ENCODE measurements at regions not wholly inside any gene's neighbourhood (a gene's known extent, or its start where the extent isn't known, plus 50 kb on each side); places are given as distances from the start of the nearest gene placed in this dataset.

GRCh38 chr1:117678246-117678977, 72.6 kb downstream of the TENT5C start:
- no peak for FAIRE-seq
- no peak for DNase-seq (ENCODE audit: insufficient read length, low spot score)

DNA sequence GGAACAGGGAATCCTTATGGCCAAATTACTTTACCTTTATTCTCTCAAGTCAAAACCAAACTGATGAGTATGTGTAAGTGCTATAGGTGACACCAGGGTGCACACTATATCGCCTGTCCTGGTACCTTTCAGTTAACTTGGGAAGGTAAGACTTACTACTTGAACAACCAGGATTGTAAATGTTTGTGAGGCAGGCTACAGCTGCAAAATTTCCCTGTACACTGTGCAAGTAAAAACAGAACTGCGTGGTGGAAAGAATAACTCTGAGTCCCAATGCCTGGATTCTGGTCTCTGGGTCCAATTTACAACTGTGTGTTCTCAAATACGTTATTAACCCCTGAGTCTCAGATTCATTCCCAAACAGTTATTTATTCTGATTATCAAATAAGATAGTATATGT, 73.5 kb downstream of the TENT5C start:
- DNase-seq (ENCODE audit: insufficient read length, low spot score) (no peak), FAIRE-seq (no peak)

- FAIRE-seq (no peak), DNase-seq (ENCODE audit: insufficient read length, low spot score) (no peak)
Observed at GRCh38 chr1:117679868-117680267, 74.0 kb downstream of the TENT5C start.

GRCh38 chr1:117680316-117681002, 74.6 kb downstream of the TENT5C start:
- FAIRE-seq (no peak), DNase-seq (ENCODE audit: insufficient read length, low spot score) (no peak)

- FAIRE-seq = no peak
- DNase-seq (ENCODE audit: insufficient read length, low spot score) = no peak
Observed at GRCh38 chr1:117681093-117681900, 75.4 kb downstream of the TENT5C start.

GRCh38 chr1:117681901-117682250, 76.0 kb downstream of the TENT5C start:
- DNase-seq (ENCODE audit: insufficient read length, low spot score) (no peak), FAIRE-seq (no peak)

- FAIRE-seq (no peak), DNase-seq (ENCODE audit: insufficient read length, low spot score) (no peak)
Observed at GRCh38 chr1:117682372-117682771, 76.5 kb downstream of the TENT5C start.

- DNase-seq (ENCODE audit: insufficient read length, low spot score) = no peak
- no peak for FAIRE-seq
Observed at GRCh38 chr1:117683571-117684285, 77.9 kb downstream of the TENT5C start.

DNA sequence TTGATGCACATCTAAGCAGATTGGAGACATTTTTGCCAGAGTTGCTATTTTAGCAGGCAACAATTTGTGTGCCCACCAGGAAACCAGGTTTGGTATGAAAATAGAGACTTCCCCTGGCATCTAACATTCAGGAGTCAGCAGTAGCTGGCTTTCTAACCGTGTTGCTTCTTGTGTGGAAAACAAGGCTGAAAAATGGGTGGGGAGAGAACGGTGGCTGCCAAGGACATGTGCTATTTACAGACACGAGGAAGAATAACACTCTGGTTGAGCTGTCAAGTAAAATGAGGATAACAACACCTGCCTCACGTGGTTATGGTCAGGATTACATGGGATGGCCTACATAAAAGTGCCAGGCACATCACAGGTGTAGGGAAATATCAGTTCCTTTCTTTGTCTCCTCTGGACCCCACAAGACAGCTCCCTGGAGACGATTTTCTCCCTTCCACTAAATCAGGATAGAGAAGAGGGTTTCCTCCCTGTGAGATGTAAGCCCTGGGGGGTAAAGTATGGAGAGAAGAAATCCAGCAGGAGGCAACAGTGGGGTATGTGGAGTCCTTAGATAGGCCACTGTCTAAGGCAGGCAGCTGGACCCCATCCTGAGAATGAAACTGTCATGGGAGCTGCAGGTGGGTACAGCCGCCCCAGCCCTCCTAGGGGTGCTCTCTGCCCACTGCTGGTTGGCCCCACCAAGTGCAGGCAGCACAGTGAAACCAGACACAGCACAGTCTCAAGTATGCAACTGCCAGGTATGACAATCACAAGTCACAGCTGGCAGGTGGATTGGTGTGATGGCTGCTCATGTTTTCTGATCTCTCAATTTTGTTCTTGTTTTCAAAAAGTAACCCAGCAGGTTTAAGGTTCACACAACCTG, 80.3 kb downstream of the TENT5C start:
- DNase-seq (ENCODE audit: insufficient read length, low spot score) (no peak), FAIRE-seq (no peak)

DNA sequence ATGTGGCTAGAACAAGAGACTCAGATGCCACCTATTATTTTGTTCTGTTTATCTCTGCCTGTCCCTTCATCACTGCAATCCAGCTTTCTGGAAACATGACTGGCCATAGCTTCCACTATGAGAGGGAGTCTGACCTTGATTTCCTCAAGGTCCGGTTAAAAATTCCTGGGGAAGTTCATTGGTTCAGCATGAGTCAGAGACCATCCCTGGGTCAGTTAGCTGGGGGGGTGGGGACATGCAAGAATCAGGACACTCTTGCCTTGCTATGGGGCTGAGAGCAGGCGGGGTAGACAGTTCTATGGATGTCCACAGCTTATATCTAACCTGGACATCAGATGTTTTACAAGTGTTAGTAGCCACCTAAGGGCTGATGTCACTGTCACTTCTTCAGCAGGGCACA, 81.1 kb downstream of the TENT5C start:
- FAIRE-seq = no peak
- DNase-seq (ENCODE audit: insufficient read length, low spot score) = no peak

GRCh38 chr1:117689997-117690625, 84.3 kb downstream of the TENT5C start:
- no peak for FAIRE-seq
- no peak for DNase-seq (ENCODE audit: insufficient read length, low spot score)

- DNase-seq (ENCODE audit: insufficient read length, low spot score) (no peak), FAIRE-seq (no peak)
Observed at GRCh38 chr1:117691942-117692341, 86.1 kb downstream of the TENT5C start.

- no peak for FAIRE-seq
- DNase-seq (ENCODE audit: insufficient read length, low spot score) = no peak
Observed at GRCh38 chr1:117694543-117694942, 88.7 kb downstream of the TENT5C start.

DNA sequence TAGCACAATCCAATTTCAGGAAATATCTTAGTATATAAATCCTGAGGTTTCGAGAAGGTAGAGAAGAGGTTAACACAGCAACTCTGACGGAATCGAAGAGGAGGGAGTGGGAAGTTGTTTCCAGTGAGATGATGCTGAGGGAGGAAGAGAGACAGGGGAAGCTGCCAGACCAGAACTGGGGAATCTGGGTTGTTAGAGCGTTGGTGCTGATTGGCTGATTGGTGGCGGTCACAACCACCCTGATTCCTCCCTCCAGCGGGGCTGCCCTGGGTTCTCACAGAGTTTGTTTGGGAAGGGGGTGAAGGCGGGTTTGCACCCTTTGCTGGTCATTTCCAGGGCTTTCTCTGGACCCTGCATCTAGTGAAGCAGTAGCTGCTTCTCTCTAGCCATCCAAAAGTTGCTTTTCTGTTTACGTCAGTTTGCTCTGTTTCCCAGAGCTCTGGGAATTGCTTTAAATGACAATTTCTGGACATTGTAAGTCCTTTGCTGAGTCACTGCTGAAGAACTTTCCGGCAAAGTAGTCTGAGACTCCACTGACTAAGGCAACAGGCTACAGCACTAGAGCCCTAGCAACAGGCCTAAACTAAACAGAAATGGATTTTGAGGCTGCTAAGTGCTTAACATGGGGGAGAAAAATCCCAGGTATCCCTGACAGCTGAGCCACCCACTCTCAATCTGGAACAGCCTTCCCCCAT, 90.1 kb downstream of the TENT5C start:
- DNase-seq (ENCODE audit: insufficient read length, low spot score) = no peak
- FAIRE-seq = no peak

GRCh38 chr1:117696561-117696960, 90.7 kb downstream of the TENT5C start:
- FAIRE-seq (no peak), DNase-seq (ENCODE audit: insufficient read length, low spot score) (no peak)

DNA sequence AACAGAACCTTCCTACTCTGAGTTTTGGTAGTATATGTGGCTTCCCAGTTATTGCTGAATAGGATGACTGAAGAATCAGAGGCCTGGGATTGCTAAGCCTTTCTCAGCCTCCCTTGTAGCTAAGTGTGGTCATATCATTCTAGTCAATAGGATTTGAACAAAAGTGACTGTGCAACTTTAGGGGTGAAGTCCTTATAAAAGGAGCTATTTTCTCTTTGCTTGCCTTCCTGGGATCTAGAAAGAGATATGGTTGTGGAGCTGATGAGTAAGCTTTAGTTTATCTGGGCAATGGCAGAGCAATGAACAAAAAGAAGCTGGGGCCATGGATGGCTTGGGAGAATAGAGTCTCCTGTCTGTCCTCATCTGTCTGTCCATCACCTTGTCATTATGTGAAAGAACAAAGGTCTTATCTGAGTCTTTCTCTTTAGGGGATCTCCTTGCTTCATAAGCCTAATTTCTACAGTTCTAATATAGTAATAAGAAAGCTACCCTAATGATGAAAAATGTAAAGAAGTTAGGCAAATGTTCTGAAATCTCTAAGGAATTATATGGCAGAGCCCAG, 91.5 kb downstream of the TENT5C start:
- FAIRE-seq = no peak
- DNase-seq (ENCODE audit: insufficient read length, low spot score) = no peak

- FAIRE-seq (no peak), DNase-seq (ENCODE audit: insufficient read length, low spot score) (no peak)
Observed at GRCh38 chr1:117698398-117699160, 92.7 kb downstream of the TENT5C start.

DNA sequence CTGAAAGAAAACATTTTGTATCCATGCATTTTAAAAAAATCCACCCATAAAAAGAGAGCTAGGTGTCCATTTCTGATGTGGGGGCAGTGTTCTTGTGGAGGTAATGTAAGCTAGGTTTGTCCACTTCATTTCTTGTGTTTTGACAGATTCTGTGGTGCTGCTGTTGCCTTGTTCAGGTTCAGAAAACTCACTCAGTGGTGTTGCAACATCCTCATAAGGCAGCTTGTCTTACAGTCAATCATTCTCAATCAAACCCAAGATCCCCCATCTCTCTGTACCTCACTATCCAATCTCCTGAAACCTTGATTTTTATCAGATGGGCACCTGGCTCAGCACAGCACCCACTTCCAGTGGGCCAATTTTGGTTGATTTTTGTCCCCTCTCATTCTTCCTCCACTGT, 94.1 kb downstream of the TENT5C start:
- FAIRE-seq (no peak), DNase-seq (ENCODE audit: insufficient read length, low spot score) (no peak)

Data from GM19239 (cell line).